ENCODE measurements at regions not wholly inside any gene's neighbourhood (a gene's known extent, or its start where the extent isn't known, plus 50 kb on each side); places are given as distances from the start of the nearest gene placed in this dataset.

DNA sequence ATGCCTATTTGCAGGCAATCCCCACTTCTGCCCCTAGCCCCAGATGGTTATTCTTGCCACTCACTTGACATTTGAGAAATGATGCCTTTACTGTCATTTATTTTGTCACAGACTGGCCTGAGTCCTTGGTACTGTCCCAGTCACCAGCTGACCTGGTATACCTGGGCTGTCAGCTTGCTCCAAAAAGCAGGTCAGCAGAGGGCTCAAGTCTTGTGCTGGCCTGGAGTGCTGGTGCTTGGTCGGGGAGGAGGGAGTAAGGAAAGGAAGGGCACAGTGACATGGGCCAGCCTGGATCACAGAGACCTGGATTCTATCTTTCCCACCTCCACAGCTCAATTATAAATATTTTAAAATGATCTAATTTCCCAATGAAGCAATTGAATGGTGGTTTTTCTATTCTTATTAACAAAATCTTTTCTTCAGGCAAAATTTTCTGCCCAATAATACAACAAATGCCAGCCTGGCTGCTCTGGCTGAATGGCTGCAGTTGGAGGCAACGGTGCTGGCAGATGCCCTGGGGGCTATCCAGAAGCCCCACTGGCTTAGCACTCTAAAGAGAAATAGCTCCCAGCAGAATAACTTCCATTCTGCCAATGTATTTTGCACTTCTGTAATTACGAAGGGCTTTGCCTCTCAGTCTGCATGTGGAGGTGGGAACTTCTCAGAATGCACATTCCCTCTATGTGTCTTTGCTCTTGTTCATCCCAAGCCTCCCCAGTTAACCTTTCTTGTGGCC, 160.6 kb downstream of the GADD45G start:
- Histone ChIP-seq H3K36me3 (replicated peaks in 1 of 2; ENCODE audit: control insufficient read depth in 2 of 2, insufficient read depth in 2 of 2, low read length in 2 of 2) (no peaks in the 10 kb centered on the region), H2AK5ac (ENCODE audit: low read depth, low read length) (no peak overlapping the region), H3K9me3 (replicated peaks in 1 of 2; ENCODE audit: control insufficient read depth in 2 of 2, insufficient read depth in 1 of 2, low read depth in 1 of 2, low read length in 2 of 2) (no peaks in the 10 kb centered on the region), H3K14ac (ENCODE audit: low read length) (no peak overlapping the region), H2BK120ac (ENCODE audit: low read depth, low read length) (no peak overlapping the region), H3K23ac (ENCODE audit: low read depth, low read length, poor library complexity) (no peak overlapping the region), H3K4me1 (ENCODE audit: control insufficient read depth in 2 of 2, insufficient read depth in 1 of 2, low read depth in 1 of 2, low read length in 2 of 2) (no peaks in the 10 kb centered on the region), H3K4ac (ENCODE audit: low read length) (no peak overlapping the region), H3K4me2 (ENCODE audit: insufficient read depth, low read length, poor library complexity, severe bottlenecking) (no peak overlapping the region), H3K79me1 (ENCODE audit: low read depth, low read length) (no peaks in the 10 kb centered on the region), H2BK15ac (ENCODE audit: low read length) (no peak overlapping the region), H3K27me3 (ENCODE audit: control insufficient read depth in 3 of 3, insufficient read depth in 3 of 3, low read depth in 1 of 3, low read length in 3 of 3) (no peaks in the 10 kb centered on the region), H3K9ac (ENCODE audit: low read depth, low read length, poor library complexity) (no peak overlapping the region), H3K27ac (replicated peaks; ENCODE audit: low read length) (no peak overlapping the region), H3K18ac (ENCODE audit: low read length) (no peak overlapping the region), H3K4me3 (ENCODE audit: low read length in 2 of 2) (no peak overlapping the region), H4K91ac (ENCODE audit: low read depth, low read length, poor library complexity) (no peak overlapping the region), H4K8ac (ENCODE audit: low read depth, low read length) (no peak overlapping the region), H2BK5ac (ENCODE audit: low read length) (no peak overlapping the region), H2BK12ac (ENCODE audit: low read length) (no peak overlapping the region), H2AFZ (ENCODE audit: low read length) (no peak overlapping the region)
- no peak for DNase-seq (ENCODE audit: low spot score)
- no CpG with 5 or more reads among the region's 3 CpGs for WGBS, 2 donors (ENCODE audit: extremely low coverage in 2 of 2, insufficient read length in 2 of 2, insufficient replicate concordance in 1 of 2)

DNA sequence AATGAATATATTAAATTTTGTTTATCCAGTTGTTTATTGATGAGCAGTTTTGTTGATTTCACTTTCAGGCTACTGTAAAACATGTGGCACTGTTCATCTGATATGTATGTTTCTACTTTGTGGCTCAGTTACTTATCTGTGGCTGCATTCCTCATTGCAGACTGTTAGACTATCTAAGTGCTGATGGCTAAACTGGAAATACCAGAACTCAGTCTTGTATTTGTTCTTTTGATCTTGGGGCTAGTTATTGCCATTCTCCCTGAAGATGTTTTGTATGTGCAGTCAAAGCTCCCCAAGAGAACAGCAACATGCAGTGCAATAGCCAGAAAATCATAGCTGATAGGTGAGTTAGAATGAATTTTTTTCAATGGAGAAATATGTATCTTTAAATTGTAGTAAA, 162.2 kb downstream of the GADD45G start:
- Histone ChIP-seq H2AK5ac (ENCODE audit: low read depth, low read length) (no peak overlapping the region), H3K4me1 (ENCODE audit: control insufficient read depth in 2 of 2, insufficient read depth in 1 of 2, low read depth in 1 of 2, low read length in 2 of 2) (no peaks in the 10 kb centered on the region), H3K14ac (ENCODE audit: low read length) (no peak overlapping the region), H3K4me2 (ENCODE audit: insufficient read depth, low read length, poor library complexity, severe bottlenecking) (no peak overlapping the region), H4K91ac (ENCODE audit: low read depth, low read length, poor library complexity) (no peak overlapping the region), H3K36me3 (replicated peaks in 1 of 2; ENCODE audit: control insufficient read depth in 2 of 2, insufficient read depth in 2 of 2, low read length in 2 of 2) (no peaks in the 10 kb centered on the region), H2AFZ (ENCODE audit: low read length) (no peak overlapping the region), H3K23ac (ENCODE audit: low read depth, low read length, poor library complexity) (no peak overlapping the region), H3K79me1 (ENCODE audit: low read depth, low read length) (no peaks in the 10 kb centered on the region), H2BK120ac (ENCODE audit: low read depth, low read length) (no peak overlapping the region), H3K9ac (ENCODE audit: low read depth, low read length, poor library complexity) (no peak overlapping the region), H2BK12ac (ENCODE audit: low read length) (no peak overlapping the region), H3K9me3 (replicated peaks in 1 of 2; ENCODE audit: control insufficient read depth in 2 of 2, insufficient read depth in 1 of 2, low read depth in 1 of 2, low read length in 2 of 2) (no peaks in the 10 kb centered on the region), H3K27me3 (ENCODE audit: control insufficient read depth in 3 of 3, insufficient read depth in 3 of 3, low read depth in 1 of 3, low read length in 3 of 3) (peaks cover 0 to 5% (median 0%) of the 10 kb centered on the region in 3 experiments), H2BK5ac (ENCODE audit: low read length) (no peak overlapping the region), H3K4ac (ENCODE audit: low read length) (no peak overlapping the region), H3K18ac (ENCODE audit: low read length) (no peak overlapping the region), H3K27ac (replicated peaks; ENCODE audit: low read length) (no peak overlapping the region), H2BK15ac (ENCODE audit: low read length) (no peak overlapping the region), H4K8ac (ENCODE audit: low read depth, low read length) (no peak overlapping the region), H3K4me3 (ENCODE audit: low read length in 2 of 2) (no peak overlapping the region)
- DNase-seq (ENCODE audit: low spot score): no peak

DNA sequence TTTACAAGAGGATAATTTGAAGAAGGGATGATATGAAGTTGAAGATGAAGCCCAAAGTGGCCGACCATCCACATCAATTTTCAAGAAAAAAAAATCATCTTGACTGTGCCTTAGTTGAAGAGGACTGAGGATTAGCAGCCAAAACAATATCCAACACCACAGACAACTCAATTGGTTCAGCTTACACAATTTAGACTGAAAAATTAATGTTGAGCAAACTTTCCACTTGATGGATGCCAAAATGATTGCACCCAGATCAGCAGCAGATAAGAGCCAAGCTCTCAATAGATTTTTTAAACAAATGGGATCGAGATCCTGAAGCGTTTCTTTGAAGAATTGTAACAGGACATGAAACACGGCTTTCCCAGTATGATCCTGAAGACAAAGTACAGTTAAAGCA, 163.2 kb downstream of the GADD45G start:
- H2BK5ac ChIP-seq (ENCODE audit: low read length): no peak overlapping the region
- H3K27ac ChIP-seq (replicated peaks; ENCODE audit: low read length): no peak overlapping the region
- H2BK120ac ChIP-seq (ENCODE audit: low read depth, low read length): no peak overlapping the region
- H4K8ac ChIP-seq (ENCODE audit: low read depth, low read length): no peak overlapping the region
- peaks cover 0 to 11% (median 0%) of the 10 kb centered on the region in 3 experiments for H3K27me3 ChIP-seq (ENCODE audit: control insufficient read depth in 3 of 3, insufficient read depth in 3 of 3, low read depth in 1 of 3, low read length in 3 of 3)
- H3K23ac ChIP-seq (ENCODE audit: low read depth, low read length, poor library complexity): no peak overlapping the region
- H2BK12ac ChIP-seq (ENCODE audit: low read length): no peak overlapping the region
- H2AFZ ChIP-seq (ENCODE audit: low read length): no peak overlapping the region
- H3K18ac ChIP-seq (ENCODE audit: low read length): no peak overlapping the region
- no peak overlapping the region for H3K4ac ChIP-seq (ENCODE audit: low read length)
- H3K9me3 ChIP-seq (replicated peaks in 1 of 2; ENCODE audit: control insufficient read depth in 2 of 2, insufficient read depth in 1 of 2, low read depth in 1 of 2, low read length in 2 of 2): no peaks in the 10 kb centered on the region
- H2AK5ac ChIP-seq (ENCODE audit: low read depth, low read length): no peak overlapping the region
- no peaks in the 10 kb centered on the region for H3K36me3 ChIP-seq (replicated peaks in 1 of 2; ENCODE audit: control insufficient read depth in 2 of 2, insufficient read depth in 2 of 2, low read length in 2 of 2)
- no peak for DNase-seq (ENCODE audit: low spot score)
- H3K9ac ChIP-seq (ENCODE audit: low read depth, low read length, poor library complexity): no peak overlapping the region
- H3K4me3 ChIP-seq (ENCODE audit: low read length in 2 of 2): no peak overlapping the region
- H3K4me1 ChIP-seq (ENCODE audit: control insufficient read depth in 2 of 2, insufficient read depth in 1 of 2, low read depth in 1 of 2, low read length in 2 of 2): no peaks in the 10 kb centered on the region
- no peak overlapping the region for H4K91ac ChIP-seq (ENCODE audit: low read depth, low read length, poor library complexity)
- no peaks in the 10 kb centered on the region for H3K79me1 ChIP-seq (ENCODE audit: low read depth, low read length)
- H2BK15ac ChIP-seq (ENCODE audit: low read length): no peak overlapping the region
- H3K14ac ChIP-seq (ENCODE audit: low read length): no peak overlapping the region
- no CpG with 5 or more reads among the region's 4 CpGs for WGBS, 2 donors (ENCODE audit: extremely low coverage in 2 of 2, insufficient read length in 2 of 2, insufficient replicate concordance in 1 of 2)
- no peak overlapping the region for H3K4me2 ChIP-seq (ENCODE audit: insufficient read depth, low read length, poor library complexity, severe bottlenecking)

DNA sequence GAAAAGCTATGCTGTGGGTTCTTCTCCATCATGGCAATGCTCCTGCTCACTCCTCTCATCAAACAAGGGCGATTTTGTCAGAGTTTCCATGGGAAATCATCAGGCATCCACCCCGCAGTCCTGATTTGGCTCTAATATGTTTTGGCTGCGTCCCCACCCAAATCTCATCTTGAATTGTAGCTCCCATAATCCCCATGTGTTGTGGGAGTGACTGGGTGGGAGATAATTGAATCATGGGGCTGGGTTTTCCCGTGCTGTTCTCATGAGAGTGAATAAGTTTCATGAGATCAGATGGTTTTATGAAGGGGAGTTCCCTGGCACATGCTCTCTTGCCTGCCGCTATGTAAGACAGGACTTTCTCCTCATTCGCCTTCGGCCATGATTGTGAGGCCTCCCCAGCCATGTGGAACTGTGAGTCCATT, 163.8 kb downstream of the GADD45G start:
- Histone ChIP-seq H4K91ac (ENCODE audit: low read depth, low read length, poor library complexity) (no peak overlapping the region), H3K27me3 (ENCODE audit: control insufficient read depth in 3 of 3, insufficient read depth in 3 of 3, low read depth in 1 of 3, low read length in 3 of 3) (peaks cover 0 to 15% (median 0%) of the 10 kb centered on the region in 3 experiments), H3K4me2 (ENCODE audit: insufficient read depth, low read length, poor library complexity, severe bottlenecking) (no peak overlapping the region), H2BK12ac (ENCODE audit: low read length) (no peak overlapping the region), H2BK15ac (ENCODE audit: low read length) (no peak overlapping the region), H3K18ac (ENCODE audit: low read length) (no peak overlapping the region), H3K4ac (ENCODE audit: low read length) (no peak overlapping the region), H3K27ac (replicated peaks; ENCODE audit: low read length) (no peak overlapping the region), H2BK120ac (ENCODE audit: low read depth, low read length) (no peak overlapping the region), H3K4me3 (ENCODE audit: low read length in 2 of 2) (no peak overlapping the region), H2AK5ac (ENCODE audit: low read depth, low read length) (no peak overlapping the region), H3K4me1 (ENCODE audit: control insufficient read depth in 2 of 2, insufficient read depth in 1 of 2, low read depth in 1 of 2, low read length in 2 of 2) (no peaks in the 10 kb centered on the region), H4K8ac (ENCODE audit: low read depth, low read length) (no peak overlapping the region), H3K23ac (ENCODE audit: low read depth, low read length, poor library complexity) (no peak overlapping the region), H3K14ac (ENCODE audit: low read length) (no peak overlapping the region), H2BK5ac (ENCODE audit: low read length) (no peak overlapping the region), H3K36me3 (replicated peaks in 1 of 2; ENCODE audit: control insufficient read depth in 2 of 2, insufficient read depth in 2 of 2, low read length in 2 of 2) (no peaks in the 10 kb centered on the region), H2AFZ (ENCODE audit: low read length) (no peak overlapping the region), H3K9me3 (replicated peaks in 1 of 2; ENCODE audit: control insufficient read depth in 2 of 2, insufficient read depth in 1 of 2, low read depth in 1 of 2, low read length in 2 of 2) (no peaks in the 10 kb centered on the region), H3K79me1 (ENCODE audit: low read depth, low read length) (no peaks in the 10 kb centered on the region), H3K9ac (ENCODE audit: low read depth, low read length, poor library complexity) (no peak overlapping the region)
- WGBS, 2 donors (ENCODE audit: extremely low coverage in 2 of 2, insufficient read length in 2 of 2, insufficient replicate concordance in 1 of 2): no CpG with 5 or more reads among the region's 7 CpGs
- DNase-seq (ENCODE audit: low spot score): no peak

All from neuronal stem cell (in vitro differentiated cells).